ENCODE measurements at regions not wholly inside any gene's neighbourhood (a gene's known extent, or its start where the extent isn't known, plus 50 kb on each side); places are given as distances from the start of the nearest gene placed in this dataset.
"Not testable (repeated sequence)": the region's sequence is repeated elsewhere in the genome, so short reads cannot be mapped to it uniquely, and the experiment has no call there.

- peak in 2 of 3 donors; percentile 55 to 83 for DNase-seq
These were observed 417.6 kb upstream of the CDIN1 start for GRCh38 chr15:36161771-36162212.

- DNase-seq = not testable (repeated sequence)
These were observed 415.4 kb upstream of the CDIN1 start for GRCh38 chr15:36163983-36164382.

GRCh38 chr15:36172955-36173354 lies 406.5 kb upstream of the CDIN1 start:
- DNase-seq = no peak

GRCh38 chr15:36175186-36175740 lies 404.2 kb upstream of the CDIN1 start:
- no peak for DNase-seq

GRCh38 chr15:36175741-36176291 lies 403.6 kb upstream of the CDIN1 start:
- no peak for DNase-seq

GRCh38 chr15:36177590-36178302 lies 401.7 kb upstream of the CDIN1 start:
- peak; percentile 64 to 86 (median 68) for DNase-seq

- no peak for DNase-seq
These were observed 401.2 kb upstream of the CDIN1 start for GRCh38 chr15:36178303-36178633.

- peak in 1 of 3 donors; percentile 42 for DNase-seq
These were observed 396.2 kb upstream of the CDIN1 start for GRCh38 chr15:36183201-36183600.

- DNase-seq = no peak
These were observed 394.0 kb upstream of the CDIN1 start for GRCh38 chr15:36185438-36185837.

- DNase-seq = no peak
These were observed 393.6 kb upstream of the CDIN1 start for GRCh38 chr15:36185845-36186244.

- no peak for DNase-seq
These were observed 393.1 kb upstream of the CDIN1 start for GRCh38 chr15:36186376-36186775.

GRCh38 chr15:36191459-36191858 lies 388.0 kb upstream of the CDIN1 start:
- DNase-seq = no peak

- not testable (repeated sequence) for DNase-seq
These were observed 383.9 kb upstream of the CDIN1 start for GRCh38 chr15:36195361-36196007.

GRCh38 chr15:36208868-36209582 lies 370.4 kb upstream of the CDIN1 start:
- DNase-seq = peak in 1 of 3 donors; percentile 6

- DNase-seq = no peak
These were observed 369.0 kb upstream of the CDIN1 start for GRCh38 chr15:36210426-36210825.

GRCh38 chr15:36218322-36218721 lies 361.1 kb upstream of the CDIN1 start:
- DNase-seq = peak in 1 of 3 donors; percentile 15

GRCh38 chr15:36218991-36219390 lies 360.4 kb upstream of the CDIN1 start:
- no peak for DNase-seq

- no peak for DNase-seq
These were observed 357.4 kb upstream of the CDIN1 start for GRCh38 chr15:36221992-36222391.

- no peak for DNase-seq
These were observed 348.6 kb upstream of the CDIN1 start for GRCh38 chr15:36230776-36231175.

GRCh38 chr15:36232491-36232890 lies 346.9 kb upstream of the CDIN1 start:
- no peak for DNase-seq

- DNase-seq = no peak
These were observed 344.7 kb upstream of the CDIN1 start for GRCh38 chr15:36234743-36235142.

- DNase-seq = no peak
These were observed 344.3 kb upstream of the CDIN1 start for GRCh38 chr15:36235173-36235572.

Measured in muscle of back (tissue), 3 donors.